Right lobe of liver (tissue), 4 donors: ENCODE measurements at regions not wholly inside any gene's neighbourhood (a gene's known extent, or its start where the extent isn't known, plus 50 kb on each side); places are given as distances from the start of the nearest gene placed in this dataset.

Experiments
- CTCF ChIP-seq, 4 donors: fragments of 200-600 bp in 3 of 4; fragments of 450-650 bp in 1 of 4; IDR thresholded peaks; one replicate each; pipeline versions ENCODE4 v1.5.1 to v1.8.0; 2016 to 2022; ENCODE audit warnings: antibody characterized with exemption in 4 of 4, mild to moderate bottlenecking in 2 of 4
- POLR2A ChIP-seq: fragments of 450-650 bp; IDR thresholded peaks from one replicate; pipeline ENCODE4 v1.6.1; 2017; ENCODE audit warnings: antibody characterized with exemption, mild to moderate bottlenecking
- donor health status: DM: no; HTN: no; CAD: no.
- donor health status: DM: no; HTN: no; CAD: no.
- donor health status: DM: no; HTN: yes; CAD: no.

- no peak for TF ChIP-seq CTCF (IDR thresholded peaks at IDR 0.05)
- no peak for TF ChIP-seq POLR2A
Observed at GRCh38 chr6:74654296-74654695, 551.6 kb downstream of the COL12A1 start.
